ENCODE measurements at regions not wholly inside any gene's neighbourhood (a gene's known extent, or its start where the extent isn't known, plus 50 kb on each side); places are given as distances from the start of the nearest gene placed in this dataset.

DNA sequence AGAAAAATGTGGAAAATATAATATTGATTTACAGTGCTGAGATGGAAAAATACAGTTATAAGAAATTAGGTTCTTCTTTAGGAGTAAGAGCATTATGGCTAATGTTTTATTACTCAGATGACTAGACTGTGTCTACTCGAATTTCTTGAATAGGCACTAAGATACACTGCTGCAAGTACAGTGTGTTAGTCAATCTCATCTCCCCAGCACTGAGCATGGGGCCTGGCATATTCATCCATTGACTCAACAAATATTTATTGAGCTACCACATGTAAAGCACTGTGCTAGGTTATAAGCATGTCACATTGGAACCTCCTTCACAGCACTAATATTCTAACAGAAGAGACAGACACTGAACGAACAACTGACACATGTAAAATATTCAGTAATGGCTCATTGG is 242.5 kb upstream of the GPC6 start:
- TF ChIP-seq, protein P1, sequence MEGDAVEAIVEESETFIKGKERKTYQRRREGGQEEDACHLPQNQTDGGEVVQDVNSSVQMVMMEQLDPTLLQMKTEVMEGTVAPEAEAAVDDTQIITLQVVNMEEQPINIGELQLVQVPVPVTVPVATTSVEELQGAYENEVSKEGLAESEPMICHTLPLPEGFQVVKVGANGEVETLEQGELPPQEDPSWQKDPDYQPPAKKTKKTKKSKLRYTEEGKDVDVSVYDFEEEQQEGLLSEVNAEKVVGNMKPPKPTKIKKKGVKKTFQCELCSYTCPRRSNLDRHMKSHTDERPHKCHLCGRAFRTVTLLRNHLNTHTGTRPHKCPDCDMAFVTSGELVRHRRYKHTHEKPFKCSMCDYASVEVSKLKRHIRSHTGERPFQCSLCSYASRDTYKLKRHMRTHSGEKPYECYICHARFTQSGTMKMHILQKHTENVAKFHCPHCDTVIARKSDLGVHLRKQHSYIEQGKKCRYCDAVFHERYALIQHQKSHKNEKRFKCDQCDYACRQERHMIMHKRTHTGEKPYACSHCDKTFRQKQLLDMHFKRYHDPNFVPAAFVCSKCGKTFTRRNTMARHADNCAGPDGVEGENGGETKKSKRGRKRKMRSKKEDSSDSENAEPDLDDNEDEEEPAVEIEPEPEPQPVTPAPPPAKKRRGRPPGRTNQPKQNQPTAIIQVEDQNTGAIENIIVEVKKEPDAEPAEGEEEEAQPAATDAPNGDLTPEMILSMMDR (IDR thresholded peaks at IDR 0.05) = no peak

GRCh38 chr13:92989301-92989700 is 237.3 kb upstream of the GPC6 start:
- TF ChIP-seq, protein P1 (IDR thresholded peaks at IDR 0.05) = no peak

DNA sequence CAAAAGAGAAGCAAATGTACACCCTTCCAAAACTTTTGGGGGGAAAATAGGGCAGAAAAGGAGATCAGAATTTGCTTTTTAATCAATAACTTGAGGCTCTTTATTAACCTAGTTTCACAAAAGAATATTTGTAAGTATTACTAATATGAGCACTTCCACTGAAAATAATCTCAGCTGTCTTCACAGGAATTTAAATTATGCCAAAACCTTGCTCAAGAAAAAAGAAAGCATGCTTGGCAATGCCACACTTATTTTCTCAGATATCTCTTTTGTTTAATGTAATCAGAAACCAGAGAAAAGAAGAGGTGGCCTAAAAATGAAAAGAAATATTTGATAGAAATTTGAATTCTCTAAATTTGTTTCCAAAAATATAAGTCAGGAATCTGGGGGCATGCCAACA is 234.9 kb upstream of the GPC6 start:
- TF ChIP-seq, protein P1 (IDR thresholded peaks at IDR 0.05) = no peak

DNA sequence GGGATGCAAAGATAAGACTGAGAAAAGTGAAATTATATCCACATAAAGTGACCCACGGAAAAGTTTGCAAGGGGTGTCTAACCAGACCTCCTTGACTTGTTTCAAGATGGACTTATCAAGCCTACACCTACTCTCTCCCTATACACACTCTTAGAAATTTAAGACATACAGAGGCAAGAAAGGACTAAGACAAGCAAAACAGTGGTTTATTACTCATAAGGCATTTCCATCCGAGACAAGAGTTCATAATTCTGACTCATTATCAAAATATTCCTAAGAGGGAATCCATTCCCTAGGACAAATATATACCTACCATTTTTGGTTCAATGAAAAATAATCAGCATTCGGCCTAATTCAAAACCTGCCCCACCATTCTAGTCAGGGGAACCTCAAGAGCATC is 232.6 kb upstream of the GPC6 start:
- TF ChIP-seq, protein P1 (IDR thresholded peaks at IDR 0.05) = no peak

DNA sequence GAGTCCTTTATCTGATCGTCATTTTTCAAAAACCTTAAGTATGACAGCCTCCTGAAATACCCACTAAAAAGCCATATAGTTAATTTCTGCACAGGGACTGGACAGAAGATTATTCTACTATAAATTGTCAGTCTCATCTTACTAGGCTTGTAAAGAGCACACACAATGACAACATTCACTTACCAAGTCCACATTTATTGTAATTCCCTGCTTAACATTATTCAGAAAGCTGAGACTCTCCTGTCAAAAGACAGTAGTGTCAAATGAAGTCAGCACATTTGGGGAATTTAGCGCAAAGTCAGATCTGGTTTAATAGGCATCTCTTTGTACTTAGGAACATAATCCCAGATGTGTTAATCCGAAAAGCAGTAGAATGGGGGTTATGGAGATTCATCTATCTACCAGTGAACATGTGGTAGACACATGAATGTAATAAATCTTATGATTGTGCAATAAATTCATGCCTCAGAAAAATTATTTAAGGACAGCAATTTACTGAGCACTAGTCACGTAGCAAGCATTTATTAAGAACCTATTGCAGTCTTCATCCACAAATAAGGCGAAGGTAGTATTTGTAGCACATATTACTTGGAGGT is 224.6 kb upstream of the GPC6 start:
- TF ChIP-seq, protein P1 (IDR thresholded peaks at IDR 0.05) = no peak

DNA sequence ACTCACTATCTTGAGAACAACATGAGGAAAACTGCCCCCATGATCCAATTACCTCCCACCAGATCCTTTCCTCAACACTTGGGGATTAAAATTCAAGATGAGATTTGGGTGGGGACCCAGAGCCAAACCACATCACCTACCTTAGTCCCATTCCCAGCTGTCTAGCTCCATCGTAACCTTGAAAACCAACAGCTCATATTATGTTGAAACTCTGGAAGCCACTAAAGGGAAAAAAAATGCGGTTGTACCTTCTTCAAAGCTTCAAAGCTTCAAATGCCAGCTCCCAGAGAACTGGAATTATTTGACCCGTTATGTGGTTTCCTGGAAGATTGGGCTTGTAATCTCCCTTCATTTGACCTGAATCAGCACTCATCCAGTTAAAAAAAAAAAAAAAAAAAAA is 223.1 kb upstream of the GPC6 start:
- TF ChIP-seq, protein P1 (IDR thresholded peaks at IDR 0.05) = no peak

DNA sequence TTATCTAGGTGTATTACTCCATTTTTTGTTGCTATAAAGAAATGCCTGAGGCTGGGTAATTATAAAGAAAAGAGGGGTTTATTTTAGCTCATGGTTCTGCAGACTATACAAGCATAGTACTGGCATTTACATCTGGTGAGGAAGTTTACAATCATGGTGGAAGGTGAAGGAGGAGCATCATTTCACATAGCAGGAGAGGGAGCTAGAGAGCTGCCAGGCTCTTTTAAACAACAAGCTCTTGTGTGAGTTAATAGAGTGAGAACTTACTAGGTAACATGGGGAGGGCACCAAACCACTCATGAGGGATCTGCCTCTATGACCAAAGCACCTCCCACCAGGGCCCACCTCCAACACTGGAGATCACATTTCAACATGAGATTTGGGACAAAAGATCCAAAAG is 221.7 kb upstream of the GPC6 start:
- TF ChIP-seq, protein P1 (IDR thresholded peaks at IDR 0.05) = peak; percentile 26; the same call in 1 of the 2 replicates

- TF ChIP-seq, protein P1 (IDR thresholded peaks at IDR 0.05) = no peak
These were observed 218.7 kb upstream of the GPC6 start for GRCh38 chr13:93007928-93008327.

Data from LNCAP (cell line).